Heart right ventricle (tissue), 16 donors: ENCODE measurements at regions not wholly inside any gene's neighbourhood (a gene's known extent, or its start where the extent isn't known, plus 50 kb on each side); places are given as distances from the start of the nearest gene placed in this dataset.
"Not testable (repeated sequence)": the region's sequence is repeated elsewhere in the genome, so short reads cannot be mapped to it uniquely, and the experiment has no call there.

Experiments
- ATAC-seq, 8 donors: fragments of 200-7000 bp; cut with Tn5 transposase; one replicate each; pipeline ENCODE4 v1.9.1; 2020; ENCODE audit warnings: mild to moderate bottlenecking in 8 of 8, moderate library complexity in 8 of 8, moderate number of reproducible peaks in 1 of 8
- DNase-seq, 2 donors: peaks; one replicate each; pipeline ENCODE4 v3.0.0-alpha.2; 2020
- H3K27ac ChIP-seq, 10 donors: fragments of 200-600 bp; sonication (generic) in 2 of 10; one replicate each; pipeline versions ENCODE4 v1.5.0 to v1.8.0; 2020 to 2022; ENCODE audit warnings: mild to moderate bottlenecking in 3 of 10
- H3K27me3 ChIP-seq, 7 donors: fragments of 200-600 bp; one replicate each; pipeline ENCODE4 v1.8.0; 2021 to 2022; ENCODE audit warnings: mild to moderate bottlenecking in 2 of 7
- H3K36me3 ChIP-seq, 9 donors: fragments of 200-600 bp; sonication (generic) in 1 of 9; one replicate each; pipeline versions ENCODE4 v1.5.0 to v1.8.0; 2020 to 2022; ENCODE audit warnings: mild to moderate bottlenecking in 2 of 9
- H3K4me1 ChIP-seq, 9 donors: fragments of 200-600 bp; sonication (generic) in 1 of 9; one replicate each; pipeline versions ENCODE4 v1.5.0 to v1.8.0; 2020 to 2022; ENCODE audit warnings: mild to moderate bottlenecking in 4 of 9
- H3K4me3 ChIP-seq, 10 donors: fragments of 200-600 bp; sonication (generic) in 2 of 10; one replicate each; pipeline versions ENCODE4 v1.5.0 to v1.8.0; 2020 to 2022; ENCODE audit warnings: mild to moderate bottlenecking in 7 of 10, moderate library complexity in 2 of 10
- H3K9me3 ChIP-seq, 11 donors: fragments of 200-600 bp in 10 of 11; sonication (generic) in 2 of 11; one replicate each; pipeline versions ENCODE4 v1.5.0 to v1.8.0; 2013 to 2022; ENCODE audit warnings: mild to moderate bottlenecking in 2 of 11, control low read depth in 1 of 11, moderate library complexity in 1 of 11
- CTCF ChIP-seq, 9 donors: fragments of 200-600 bp; sonication (generic) in 2 of 9; IDR thresholded peaks; one replicate each; pipeline versions ENCODE4 v1.5.0 to v1.8.0; 2021 to 2022; ENCODE audit warnings: antibody characterized with exemption in 9 of 9, mild to moderate bottlenecking in 5 of 9, moderate library complexity in 1 of 9
- WGBS, 2 donors: extraction: QIAGEN DNeasy Blood & Tissue Kit; methylation state at CpG; one replicate each; pipeline ENCODE4 v1.1.7; 2013; ENCODE audit warnings: inconsistent platforms in 1 of 2; 5-methylcytosine and 5-hydroxymethylcytosine counted together
- intact Hi-C, 10 donors: fragments of 100-400 bp; cut with DNase I; formaldehyde crosslinking; loops; one replicate each; pipeline versions ENCODE4 v1.11.1 to v1.14.2; 2022
- donor health status: Arrhythmogenic right ventricular cardiomyopathy.
- donor health status: ischemic (EF 13 %, LVEDD 7.1; RV severe dilation, severe dysfunction).
- donor health status: healthy with polysubstance abuse.
- donor health status: DM: no; HTN: yes; CAD: no.
- donor health status: DM: no; HTN: no; CAD: no.
- donor health status: ischemic (EF 25% LVEDD 6.9; RV normal size, moderate dysfunction).
- donor health status: ischemic (EF 25% LVEDD 5.7; RV mildly dilated, moderate dysfunction).
- donor health status: healthy.
- donor health status: DM: yes; HTN: yes; CAD: no.
- donor health status: Ischemic cardiomyopathy.
- donor health status: ischemic (EF 35%, LVEDD 5.7; RV mildly dilated, moderate dysfunction).
- donor health status: nonischemic (EF 11% LVEDD 7.7; RV severe dilation, severe dysfunction).
- donor health status: DM: yes; HTN: yes; CAD: no.
- donor health status: PGD.
- donor health status: ischemic (EF 29% LVEDD 5.4; RV normal size, mild dysfunction).
- donor health status: nonischemic (EF 23%, LVEDD 6.1; RV moderate dilation, normal function).

GRCh38 chr4:131883181-131883580 lies 1265.9 kb upstream of the PCDH10 start:
- intact Hi-C loops: not testable (repeated sequence)

DNA sequence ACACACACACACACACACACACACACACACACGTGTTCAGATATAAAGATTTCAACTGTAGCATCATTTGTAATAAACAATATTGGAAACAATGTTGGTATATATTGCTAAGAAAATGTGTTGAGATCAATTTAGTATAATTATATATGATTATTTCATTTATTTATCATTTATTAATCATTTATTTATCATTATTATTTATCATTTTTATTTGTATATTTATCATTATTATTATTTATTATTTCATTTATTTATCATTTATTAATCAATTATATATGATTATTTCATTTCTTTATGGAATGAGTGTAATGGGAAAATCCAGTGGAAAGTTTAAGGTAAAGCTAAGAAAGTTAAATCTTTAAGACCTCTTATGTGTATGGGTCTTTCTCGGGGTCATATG lies 1223.4 kb upstream of the PCDH10 start:
- 71 to 80% methylated on average over 2 of the region's 2 CpGs for WGBS, 2 donors
- H3K36me3 ChIP-seq: not testable (repeated sequence)

More at GRCh38 chr4:131883181-131883580, 1265.9 kb upstream of the PCDH10 start:
- H3K4me3 ChIP-seq, H3K9me3 ChIP-seq, H3K4me1 ChIP-seq, DNase-seq, H3K36me3 ChIP-seq, H3K27me3 ChIP-seq, ATAC-seq, H3K27ac ChIP-seq: not testable (repeated sequence)
- WGBS, 2 donors: 71 to 81% methylated on average over 1 to 2 of the region's 2 CpGs

DNA sequence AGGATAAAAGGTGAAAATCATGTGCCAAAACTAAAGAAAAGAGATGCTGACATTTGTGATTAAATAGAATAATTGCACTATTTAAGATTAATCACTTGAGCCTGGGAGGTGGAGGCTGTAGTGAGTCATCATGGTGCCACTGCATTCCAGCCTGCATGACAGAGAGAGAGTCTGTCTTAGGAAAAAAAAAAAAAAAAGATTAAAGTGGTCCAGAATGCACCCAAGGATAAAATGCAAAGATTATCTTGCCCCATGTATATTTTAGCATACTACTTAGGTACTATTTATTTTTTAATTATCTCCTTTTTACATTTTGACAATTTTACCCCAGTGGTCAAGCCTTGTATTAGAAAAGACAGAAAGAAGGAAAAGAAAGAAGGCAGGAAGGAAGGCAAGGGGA lies 1181.4 kb upstream of the PCDH10 start:
- H3K9me3 ChIP-seq, H3K27me3 ChIP-seq, ATAC-seq, H3K4me1 ChIP-seq, H3K27ac ChIP-seq, intact Hi-C loops, DNase-seq, H3K4me3 ChIP-seq, H3K36me3 ChIP-seq: not testable (repeated sequence)

More for the DNA sequence above, 1223.4 kb upstream of the PCDH10 start:
- H3K27ac ChIP-seq, H3K27me3 ChIP-seq, ATAC-seq, intact Hi-C loops, H3K4me1 ChIP-seq, DNase-seq, H3K9me3 ChIP-seq, H3K4me3 ChIP-seq: not testable (repeated sequence)

GRCh38 chr4:131974730-131975129 lies 1174.4 kb upstream of the PCDH10 start:
- no peaks in the 10 kb centered on the region for H3K36me3 ChIP-seq
- intact Hi-C loops: no loop called here
- peaks cover 0 to 36% (median 9%) of the 10 kb centered on the region in 11 donors for H3K9me3 ChIP-seq
- DNase-seq: no peak
- no peaks in the 10 kb centered on the region for H3K27me3 ChIP-seq
- TF ChIP-seq CTCF (IDR thresholded peaks at IDR 0.05): no peak
- no peak for ATAC-seq
- no peaks in the 10 kb centered on the region for H3K4me1 ChIP-seq
- 76 to 86% methylated on average over 4 of the region's 4 CpGs for WGBS, 2 donors
- no peak overlapping the region for H3K27ac ChIP-seq
- H3K4me3 ChIP-seq: peak overlapping the region in 3 of 10 donors; percentile 8 to 45 (median 37)

DNA sequence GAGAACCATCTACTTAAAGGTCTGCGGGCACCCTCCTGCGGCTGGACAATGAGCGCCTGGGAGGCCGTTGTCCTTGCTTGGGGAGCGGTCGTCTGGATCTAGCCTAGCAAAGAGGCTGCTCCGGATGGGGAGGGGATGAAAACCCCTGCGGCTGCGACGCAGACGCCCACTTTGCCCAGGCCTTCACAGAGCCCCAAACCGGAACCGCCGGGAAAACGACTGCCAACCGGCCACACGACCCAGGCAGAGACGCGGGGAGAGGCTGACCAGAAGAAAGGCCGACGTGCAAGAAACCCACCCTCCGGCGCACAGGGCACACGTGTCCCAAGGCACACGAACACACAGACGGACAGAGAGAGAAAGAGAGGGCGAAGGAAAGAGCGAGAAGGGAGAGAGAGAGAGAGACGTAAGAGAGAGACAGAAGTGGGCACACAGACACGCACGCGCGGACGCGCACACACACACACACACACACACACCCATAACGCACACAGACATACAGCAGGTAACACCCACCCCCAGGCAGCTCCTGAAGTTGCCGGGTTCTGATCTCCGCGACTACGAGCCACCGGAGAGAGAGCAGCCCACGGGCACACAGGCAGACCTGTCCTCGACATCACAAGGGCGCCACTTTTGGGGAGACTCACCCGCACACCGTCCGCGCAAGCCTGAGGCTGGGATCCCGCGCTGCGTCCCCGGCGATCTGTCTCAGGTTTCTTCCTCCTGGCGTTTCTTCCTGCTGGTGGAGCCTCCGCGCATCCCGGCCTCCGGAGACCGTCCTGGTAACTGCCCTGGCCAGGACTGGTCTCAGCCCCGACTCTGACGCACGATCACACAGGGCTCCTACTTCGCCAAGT lies 1173.6 kb upstream of the PCDH10 start:
- DNase-seq, intact Hi-C loops, H3K27me3 ChIP-seq, H3K27ac ChIP-seq, H3K4me1 ChIP-seq, H3K36me3 ChIP-seq, ATAC-seq: not testable (repeated sequence)
- Histone ChIP-seq H3K4me3 (peak overlapping the region in 4 of 10 donors; percentile 18 to 45 (median 34)), H3K9me3 (peaks cover 0 to 40% (median 13%) of the 10 kb centered on the region in 11 donors)
- 66 to 79% methylated on average over 62 to 63 of the region's 63 CpGs for WGBS, 2 donors

DNA sequence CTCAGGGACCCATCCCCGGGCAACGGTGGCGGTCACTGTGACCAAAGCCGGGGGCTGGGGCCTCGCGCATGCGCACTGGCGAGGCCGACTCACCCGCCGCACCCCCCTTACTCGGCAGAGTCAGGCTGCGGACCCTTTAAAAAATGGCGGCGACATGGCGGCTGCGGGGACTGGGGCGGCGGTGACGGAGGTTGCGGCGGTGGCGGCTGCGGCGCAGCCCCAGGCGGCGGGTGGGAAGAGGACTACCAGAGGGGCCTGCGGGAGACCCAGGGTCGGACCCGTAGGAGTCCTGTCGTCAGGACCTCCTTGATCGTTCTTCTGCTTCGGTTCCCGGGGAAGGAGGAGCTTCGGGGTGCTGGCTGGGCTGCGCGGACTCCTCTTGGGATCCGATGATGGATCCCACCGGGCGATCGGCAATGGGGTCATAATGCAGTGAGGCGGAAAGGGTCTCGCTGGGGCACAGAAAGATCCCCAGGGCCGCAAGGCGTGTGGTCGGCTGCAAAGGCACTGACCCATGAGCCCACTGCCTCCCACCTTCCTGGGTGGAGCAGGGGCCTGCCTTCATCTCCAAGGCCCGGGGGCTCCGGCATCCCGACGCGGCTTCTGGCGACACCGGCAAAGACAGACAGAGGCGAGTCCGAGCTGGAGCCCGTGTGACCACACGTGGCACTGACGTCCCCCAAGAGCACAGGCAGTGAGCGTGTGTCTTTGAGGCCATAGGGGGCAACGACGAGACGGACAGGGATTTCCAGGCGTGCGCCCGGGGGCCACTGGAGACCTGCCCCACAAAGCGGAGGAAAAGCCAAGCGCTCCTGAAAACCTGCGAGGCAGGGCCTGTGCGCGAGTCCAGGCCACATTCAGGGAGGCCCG lies 1172.7 kb upstream of the PCDH10 start:
- H3K4me1 ChIP-seq, intact Hi-C loops, H3K27me3 ChIP-seq, H3K36me3 ChIP-seq, DNase-seq, H3K27ac ChIP-seq, ATAC-seq: not testable (repeated sequence)
- Histone ChIP-seq H3K4me3 (peak overlapping the region in 4 of 10 donors; percentile 18 to 45 (median 34)), H3K9me3 (peaks cover 0 to 46% (median 15%) of the 10 kb centered on the region in 11 donors)
- WGBS, 2 donors: 86 to 94% methylated on average over 63 to 70 of the region's 71 CpGs
